Neural cell (in vitro differentiated cells): ENCODE measurements at regions not wholly inside any gene's neighbourhood (a gene's known extent, or its start where the extent isn't known, plus 50 kb on each side); places are given as distances from the start of the nearest gene placed in this dataset.

Experiments
- H2AFZ ChIP-seq: fragments of 200-600, 300-800 bp; sonication (generic), shearing (Covaris generic); 2 replicates; pipeline ENCODE4 v1.6.0; 2014; ENCODE audit warnings: low read depth, mild to moderate bottlenecking, antibody characterized with exemption, low read length, moderate library complexity
- H3F3A ChIP-seq: fragments of 200-600 bp; shearing (Covaris generic); 2 replicates; pipeline ENCODE4 v1.6.1; 2016; ENCODE audit warnings: mild to moderate bottlenecking, moderate library complexity, mixed read lengths, antibody characterized with exemption, low read length; ENCODE audit not compliant: insufficient read depth, poor library complexity, severe bottlenecking
- H3K27ac ChIP-seq: fragments of 200-600, 300-800 bp; sonication (generic), shearing (Covaris generic); 2 replicates; pipeline ENCODE4 v1.5.1; 2014; ENCODE audit warnings: mild to moderate bottlenecking, low read length, moderate library complexity
- H3K27me3 ChIP-seq: fragments of 300-800, 200-600 bp; sonication (generic), shearing (Covaris generic); 2 replicates; pipeline ENCODE4 v1.6.0; 2014; ENCODE audit warnings: mild to moderate bottlenecking, low read depth, low read length, moderate library complexity; ENCODE audit not compliant: insufficient read depth
- H3K36me3 ChIP-seq: fragments of 300-800, 200-600 bp; sonication (generic), shearing (Covaris generic); 2 replicates; pipeline ENCODE4 v1.5.1; 2014; ENCODE audit warnings: mild to moderate bottlenecking, antibody characterized with exemption, low read length, moderate library complexity; ENCODE audit not compliant: insufficient read depth
- H3K4me2 ChIP-seq: fragments of 300-800, 200-600 bp; sonication (generic), shearing (Covaris generic); 2 replicates; pipeline ENCODE4 v1.6.0; 2014; ENCODE audit warnings: mild to moderate bottlenecking, low read length
- H3K4me3 ChIP-seq: fragments of 300-800, 200-600 bp; sonication (generic), shearing (Covaris generic); 2 replicates; pipeline ENCODE4 v1.5.1; 2014; ENCODE audit warnings: mild to moderate bottlenecking, low read length, moderate library complexity
- H3K79me2 ChIP-seq: fragments of 200-600 bp; shearing (Covaris generic); replicated peaks from 2 replicates; pipeline ENCODE4 v1.6.0; 2014; ENCODE audit warnings: mild to moderate bottlenecking, low read length, moderate library complexity; ENCODE audit not compliant: insufficient read depth
- H3K9ac ChIP-seq: fragments of 300-800, 200-600 bp; sonication (generic), shearing (Covaris generic); 2 replicates; pipeline ENCODE4 v1.6.1; 2016; ENCODE audit warnings: mild to moderate bottlenecking, low read length, mixed read lengths
- H3K9me2 ChIP-seq: fragments of 200-600 bp; shearing (Covaris generic); 2 replicates; pipeline ENCODE4 v1.6.1; 2016; ENCODE audit warnings: mild to moderate bottlenecking, low read length, mixed read lengths; ENCODE audit not compliant: insufficient read depth
- H3K9me3 ChIP-seq: fragments of 200-600, 300-800 bp; sonication (generic), shearing (Covaris generic); 2 replicates; pipeline ENCODE4 v1.6.1; 2016; ENCODE audit warnings: mild to moderate bottlenecking, mixed run types, low read length, moderate library complexity, mixed read lengths
- H4K20me1 ChIP-seq: fragments of 200-600 bp; shearing (Covaris generic); 2 replicates; pipeline ENCODE4 v1.6.1; 2016; ENCODE audit warnings: mild to moderate bottlenecking, mixed run types; ENCODE audit not compliant: insufficient read depth
- CTCF ChIP-seq: fragments of 450-650 bp; IDR thresholded peaks from 2 replicates; pipeline ENCODE4 v1.5.1; 2014; ENCODE audit warnings: antibody characterized with exemption, mild to moderate bottlenecking, moderate library complexity; ENCODE audit not compliant: poor library complexity, severe bottlenecking
- EP300 ChIP-seq: fragments of 450-650 bp; conservative IDR thresholded peaks from 2 replicates; pipeline ENCODE4 v1.6.1; 2014; ENCODE audit warnings: antibody characterized with exemption, mild to moderate bottlenecking, moderate library complexity; ENCODE audit not compliant: poor library complexity, severe bottlenecking
- EZH2 ChIP-seq: fragments of 200-600, 300-800 bp; shearing (Covaris generic), sonication (generic); IDR thresholded peaks from 2 replicates; pipeline ENCODE4 v1.6.1; 2014; ENCODE audit warnings: antibody characterized with exemption, low read length, borderline replicate concordance, mild to moderate bottlenecking; ENCODE audit not compliant: insufficient read depth, poor library complexity, severe bottlenecking
- MXI1 ChIP-seq: fragments of 450-650 bp; conservative IDR thresholded peaks from 2 replicates; pipeline ENCODE4 v1.6.1; 2014; ENCODE audit warnings: antibody characterized with exemption, mild to moderate bottlenecking; ENCODE audit not compliant: poor library complexity, severe bottlenecking
- POLR2AphosphoS5 ChIP-seq: IDR thresholded peaks from 2 replicates; pipeline ENCODE4 v1.6.1; 2012
- RAD21 ChIP-seq: fragments of 450-650 bp; conservative IDR thresholded peaks from 2 replicates; pipeline ENCODE4 v1.6.1; 2014; ENCODE audit warnings: antibody characterized with exemption, mild to moderate bottlenecking, moderate library complexity
- REST ChIP-seq: IDR thresholded peaks from 2 replicates; pipeline ENCODE4 v1.6.1; 2012; ENCODE audit warnings: borderline replicate concordance
- SMC3 ChIP-seq: fragments of 450-650 bp; conservative IDR thresholded peaks from 2 replicates; pipeline ENCODE4 v1.6.1; 2014; ENCODE audit warnings: antibody characterized with exemption, mild to moderate bottlenecking, moderate library complexity; ENCODE audit not compliant: poor library complexity
- TAF1 ChIP-seq: IDR thresholded peaks from 2 replicates; pipeline ENCODE4 v1.6.1; 2012; ENCODE audit warnings: low read depth

GRCh38 chr22:26777156-26777801 lies 119.9 kb downstream of the MIAT start:
- no peaks in the 10 kb centered on the region for H4K20me1 ChIP-seq
- H3K27me3 ChIP-seq = no peaks in the 10 kb centered on the region
- H3K27ac ChIP-seq = no peak overlapping the region
- no peaks in the 10 kb centered on the region for H3K36me3 ChIP-seq
- H3K9me2 ChIP-seq = no peaks in the 10 kb centered on the region
- TF ChIP-seq EZH2 (no peak), EP300 (no peak), TAF1 (no peak), REST (no peak), POLR2AphosphoS5 (no peak), CTCF (no peak), SMC3 (no peak), MXI1 (no peak), RAD21 (no peak)
- no peaks in the 10 kb centered on the region for H3K9me3 ChIP-seq
- no peak overlapping the region for H3K9ac ChIP-seq
- no peaks in the 10 kb centered on the region for H3F3A ChIP-seq
- no peak overlapping the region for H3K4me3 ChIP-seq
- H2AFZ ChIP-seq = no peak overlapping the region
- no peaks in the 10 kb centered on the region for H3K79me2 ChIP-seq
- no peak overlapping the region for H3K4me2 ChIP-seq

- H2AFZ ChIP-seq = no peak overlapping the region
- H3K79me2 ChIP-seq = no peaks in the 10 kb centered on the region
- H3K9ac ChIP-seq = no peak overlapping the region
- no peaks in the 10 kb centered on the region for H3K9me2 ChIP-seq
- H3K27me3 ChIP-seq = no peaks in the 10 kb centered on the region
- no peaks in the 10 kb centered on the region for H3F3A ChIP-seq
- TF ChIP-seq EP300 (no peak), POLR2AphosphoS5 (no peak), MXI1 (no peak), RAD21 (no peak)
- no peak overlapping the region for H3K4me2 ChIP-seq
- no peak overlapping the region for H3K4me3 ChIP-seq
- H3K9me3 ChIP-seq = no peaks in the 10 kb centered on the region
- H3K27ac ChIP-seq = no peak overlapping the region
- no peaks in the 10 kb centered on the region for H3K36me3 ChIP-seq
- H4K20me1 ChIP-seq = no peaks in the 10 kb centered on the region
Observed at GRCh38 chr22:26778372-26778771, 121.0 kb downstream of the MIAT start.
